ENCODE measurements at regions not wholly inside any gene's neighbourhood (a gene's known extent, or its start where the extent isn't known, plus 50 kb on each side); places are given as distances from the start of the nearest gene placed in this dataset.

- TF ChIP-seq SMC3 (conservative IDR thresholded peaks at IDR 0.05; ENCODE audit: poor library complexity), result no peak
- TF ChIP-seq, protein P1, sequence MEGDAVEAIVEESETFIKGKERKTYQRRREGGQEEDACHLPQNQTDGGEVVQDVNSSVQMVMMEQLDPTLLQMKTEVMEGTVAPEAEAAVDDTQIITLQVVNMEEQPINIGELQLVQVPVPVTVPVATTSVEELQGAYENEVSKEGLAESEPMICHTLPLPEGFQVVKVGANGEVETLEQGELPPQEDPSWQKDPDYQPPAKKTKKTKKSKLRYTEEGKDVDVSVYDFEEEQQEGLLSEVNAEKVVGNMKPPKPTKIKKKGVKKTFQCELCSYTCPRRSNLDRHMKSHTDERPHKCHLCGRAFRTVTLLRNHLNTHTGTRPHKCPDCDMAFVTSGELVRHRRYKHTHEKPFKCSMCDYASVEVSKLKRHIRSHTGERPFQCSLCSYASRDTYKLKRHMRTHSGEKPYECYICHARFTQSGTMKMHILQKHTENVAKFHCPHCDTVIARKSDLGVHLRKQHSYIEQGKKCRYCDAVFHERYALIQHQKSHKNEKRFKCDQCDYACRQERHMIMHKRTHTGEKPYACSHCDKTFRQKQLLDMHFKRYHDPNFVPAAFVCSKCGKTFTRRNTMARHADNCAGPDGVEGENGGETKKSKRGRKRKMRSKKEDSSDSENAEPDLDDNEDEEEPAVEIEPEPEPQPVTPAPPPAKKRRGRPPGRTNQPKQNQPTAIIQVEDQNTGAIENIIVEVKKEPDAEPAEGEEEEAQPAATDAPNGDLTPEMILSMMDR (IDR thresholded peaks at IDR 0.05; ENCODE audit: poor library complexity, severe bottlenecking), result no peak
- TF ChIP-seq EZH2 (IDR thresholded peaks at IDR 0.05; ENCODE audit: borderline replicate concordance, insufficient read depth, low read length, poor library complexity, severe bottlenecking), result no peak
- TF ChIP-seq MXI1 (conservative IDR thresholded peaks at IDR 0.05; ENCODE audit: poor library complexity, severe bottlenecking), result no peak
- no peak for TF ChIP-seq EP300 (conservative IDR thresholded peaks at IDR 0.05; ENCODE audit: poor library complexity, severe bottlenecking)
- no peak for TF ChIP-seq RAD21 (conservative IDR thresholded peaks at IDR 0.05)
These were observed 255.2 kb downstream of the BUD13 start for GRCh38 chr11:116517584-116517983.

Measured in neural cell (in vitro differentiated cells).